RCC 7860 (cell line): ENCODE measurements at regions not wholly inside any gene's neighbourhood (a gene's known extent, or its start where the extent isn't known, plus 50 kb on each side); places are given as distances from the start of the nearest gene placed in this dataset.

ENCODE experiments used
- DNase-seq: peaks from one replicate; pipeline ENCODE4 v3.0.0-alpha.2; 2015; ENCODE audit warnings: low spot score
- FAIRE-seq: peaks from 2 replicates; lab custom pipeline; 2012; peaks lifted over from hg19 to GRCh38; lab: Jason Lieb, UNC

GRCh38 chr2:6326958-6327357 is 538.7 kb downstream of the CMPK2 start:
- DNase-seq: no peak
- FAIRE-seq: no peak

- DNase-seq (no peak), FAIRE-seq (no peak)
Observed at GRCh38 chr2:6336752-6337471, 528.8 kb downstream of the CMPK2 start.

GRCh38 chr2:6337472-6337820 is 528.3 kb downstream of the CMPK2 start:
- DNase-seq (no peak), FAIRE-seq (no peak)

- FAIRE-seq: no peak
- DNase-seq: no peak
Observed at GRCh38 chr2:6341588-6342129, 524.0 kb downstream of the CMPK2 start.

- FAIRE-seq: no peak
Observed at GRCh38 chr2:6342273-6342920, 523.3 kb downstream of the CMPK2 start.

GRCh38 chr2:6343076-6343475 is 522.6 kb downstream of the CMPK2 start:
- FAIRE-seq (no peak), DNase-seq (no peak)

More at GRCh38 chr2:6342273-6342920, 523.3 kb downstream of the CMPK2 start:
- no peak for DNase-seq

GRCh38 chr2:6352247-6352646 is 513.5 kb downstream of the CMPK2 start:
- DNase-seq (no peak), FAIRE-seq (no peak)

GRCh38 chr2:6352906-6353515 is 512.7 kb downstream of the CMPK2 start:
- FAIRE-seq: no peak
- peak; percentile 9 for DNase-seq

- no peak for DNase-seq
- FAIRE-seq: no peak
Observed at GRCh38 chr2:6353669-6354068, 512.0 kb downstream of the CMPK2 start.

GRCh38 chr2:6354546-6354945 is 511.2 kb downstream of the CMPK2 start:
- FAIRE-seq (no peak), DNase-seq (no peak)

GRCh38 chr2:6355886-6356761 is 509.6 kb downstream of the CMPK2 start:
- DNase-seq (no peak), FAIRE-seq (no peak)

- no peak for DNase-seq
- no peak for FAIRE-seq
Observed at GRCh38 chr2:6358546-6358945, 507.2 kb downstream of the CMPK2 start.

- FAIRE-seq: no peak
- DNase-seq: no peak
Observed at GRCh38 chr2:6358985-6359384, 506.7 kb downstream of the CMPK2 start.

- no peak for DNase-seq
- no peak for FAIRE-seq
Observed at GRCh38 chr2:6359964-6360363, 505.7 kb downstream of the CMPK2 start.

- no peak for FAIRE-seq
- DNase-seq: no peak
Observed at GRCh38 chr2:6362671-6363450, 502.8 kb downstream of the CMPK2 start.

- no peak for FAIRE-seq
- no peak for DNase-seq
Observed at GRCh38 chr2:6368281-6368680, 497.4 kb downstream of the CMPK2 start.

- no peak for FAIRE-seq
- no peak for DNase-seq
Observed at GRCh38 chr2:6369266-6369665, 496.4 kb downstream of the CMPK2 start.

- DNase-seq (no peak), FAIRE-seq (no peak)
Observed at GRCh38 chr2:6370753-6371551, 494.8 kb downstream of the CMPK2 start.

GRCh38 chr2:6372317-6372901 is 493.3 kb downstream of the CMPK2 start:
- FAIRE-seq (peak; percentile 90), DNase-seq (peak; percentile 73)
